ENCODE measurements at regions not wholly inside any gene's neighbourhood (a gene's known extent, or its start where the extent isn't known, plus 50 kb on each side); places are given as distances from the start of the nearest gene placed in this dataset.

DNA sequence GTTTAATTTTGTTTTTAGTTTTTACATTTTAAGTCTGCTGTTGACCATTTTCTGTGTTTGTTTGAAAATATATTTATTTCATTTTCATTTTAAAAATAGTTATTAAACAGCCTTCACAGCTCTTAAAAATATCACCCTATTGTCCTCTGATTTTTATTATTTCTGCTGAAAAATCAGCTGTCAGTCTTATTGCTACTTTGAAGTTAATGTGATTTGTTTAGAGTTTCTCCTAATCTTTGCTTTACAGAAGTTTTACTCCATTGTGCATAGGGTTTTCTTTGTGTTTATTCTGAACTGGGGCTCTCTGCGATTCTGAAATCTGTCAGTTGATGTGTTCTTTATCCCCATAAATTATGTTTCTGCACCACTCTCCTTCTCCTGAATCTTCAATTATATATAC, 486.3 kb downstream of the SOX5 start:
- in situ Hi-C loops (cut with HindIII; ENCODE audit: low sequenced_read_pairs), result no loop called here
- no peak for DNase-seq (ENCODE audit: low read depth, low spot score)
- TF ChIP-seq, protein P1, sequence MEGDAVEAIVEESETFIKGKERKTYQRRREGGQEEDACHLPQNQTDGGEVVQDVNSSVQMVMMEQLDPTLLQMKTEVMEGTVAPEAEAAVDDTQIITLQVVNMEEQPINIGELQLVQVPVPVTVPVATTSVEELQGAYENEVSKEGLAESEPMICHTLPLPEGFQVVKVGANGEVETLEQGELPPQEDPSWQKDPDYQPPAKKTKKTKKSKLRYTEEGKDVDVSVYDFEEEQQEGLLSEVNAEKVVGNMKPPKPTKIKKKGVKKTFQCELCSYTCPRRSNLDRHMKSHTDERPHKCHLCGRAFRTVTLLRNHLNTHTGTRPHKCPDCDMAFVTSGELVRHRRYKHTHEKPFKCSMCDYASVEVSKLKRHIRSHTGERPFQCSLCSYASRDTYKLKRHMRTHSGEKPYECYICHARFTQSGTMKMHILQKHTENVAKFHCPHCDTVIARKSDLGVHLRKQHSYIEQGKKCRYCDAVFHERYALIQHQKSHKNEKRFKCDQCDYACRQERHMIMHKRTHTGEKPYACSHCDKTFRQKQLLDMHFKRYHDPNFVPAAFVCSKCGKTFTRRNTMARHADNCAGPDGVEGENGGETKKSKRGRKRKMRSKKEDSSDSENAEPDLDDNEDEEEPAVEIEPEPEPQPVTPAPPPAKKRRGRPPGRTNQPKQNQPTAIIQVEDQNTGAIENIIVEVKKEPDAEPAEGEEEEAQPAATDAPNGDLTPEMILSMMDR (IDR thresholded peaks at IDR 0.05; ENCODE audit: low read depth, low read length), result no peak

DNA sequence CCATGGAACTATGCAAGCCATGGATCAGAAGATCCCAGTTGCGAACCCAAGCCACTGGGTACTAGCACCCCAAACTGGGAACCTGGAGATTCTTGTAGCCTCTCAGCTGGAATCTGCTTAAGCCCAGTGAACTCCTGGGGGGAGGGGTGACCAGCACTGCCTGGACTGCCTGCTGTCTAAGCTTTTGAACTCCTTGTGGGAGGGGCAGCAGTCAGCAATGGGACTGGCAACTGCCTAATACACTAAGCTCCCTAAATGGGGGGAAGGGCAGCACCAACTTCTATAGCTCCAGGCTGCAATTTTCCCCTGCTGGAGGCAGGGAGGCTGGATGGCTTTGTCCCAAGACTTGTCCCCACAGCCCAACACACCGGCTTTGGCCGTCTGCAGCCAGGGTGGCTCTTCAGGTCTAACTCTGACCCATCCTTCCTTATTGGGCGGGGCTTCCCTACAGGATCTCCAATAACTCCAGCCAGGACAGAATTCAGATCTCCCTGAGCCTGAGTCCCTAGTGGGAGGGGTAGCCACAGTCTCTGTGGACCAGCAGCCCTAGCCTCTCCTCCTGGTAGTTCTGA, 485.1 kb downstream of the SOX5 start:
- TF ChIP-seq, protein P1 (IDR thresholded peaks at IDR 0.05; ENCODE audit: low read depth, low read length), result no peak
- H3K4me3 ChIP-seq (ENCODE audit: low read depth, low read length), result no peak overlapping the region
- DNase-seq (ENCODE audit: low read depth, low spot score), result no peak
- in situ Hi-C loops (cut with HindIII; ENCODE audit: low sequenced_read_pairs), result no loop called here

More for the DNA sequence above, 486.3 kb downstream of the SOX5 start:
- no peak overlapping the region for H3K4me3 ChIP-seq (ENCODE audit: low read depth, low read length)

DNA sequence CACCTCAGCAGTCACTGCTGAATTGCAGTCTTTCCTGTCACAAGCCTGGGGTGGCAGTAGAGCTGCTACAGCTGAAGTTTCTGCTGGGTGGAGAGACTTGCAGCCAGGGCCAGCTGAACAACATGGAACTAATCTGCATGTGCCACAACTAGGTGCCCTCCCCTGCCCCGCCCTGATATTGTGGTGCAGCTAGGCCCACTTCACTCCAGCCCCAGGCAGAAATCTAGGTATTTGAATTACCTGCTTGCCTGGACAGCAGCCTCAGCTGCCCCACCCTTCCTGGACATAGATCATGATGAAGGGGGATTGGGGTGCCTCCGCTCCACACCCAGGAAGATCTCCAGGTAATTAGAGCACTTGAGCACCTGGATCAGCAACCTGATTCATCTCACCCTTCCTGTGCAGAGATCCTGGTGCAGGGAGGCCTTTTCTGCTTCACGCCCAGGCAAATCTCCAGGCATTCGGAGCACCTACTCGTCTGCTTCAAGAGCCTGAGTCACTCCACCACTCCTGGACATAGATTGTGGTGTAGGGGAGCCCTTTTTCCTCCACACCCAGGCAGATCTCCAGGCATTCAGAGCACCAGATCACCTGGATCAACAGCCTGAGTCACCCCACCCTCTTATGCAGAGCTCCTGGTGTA, 477.0 kb downstream of the SOX5 start:
- in situ Hi-C loops (cut with HindIII; ENCODE audit: low sequenced_read_pairs), result no loop called here
- H3K4me3 ChIP-seq (ENCODE audit: low read depth, low read length), result no peak overlapping the region
- TF ChIP-seq, protein P1 (IDR thresholded peaks at IDR 0.05; ENCODE audit: low read depth, low read length), result no peak
- no peak for DNase-seq (ENCODE audit: low read depth, low spot score)

DNA sequence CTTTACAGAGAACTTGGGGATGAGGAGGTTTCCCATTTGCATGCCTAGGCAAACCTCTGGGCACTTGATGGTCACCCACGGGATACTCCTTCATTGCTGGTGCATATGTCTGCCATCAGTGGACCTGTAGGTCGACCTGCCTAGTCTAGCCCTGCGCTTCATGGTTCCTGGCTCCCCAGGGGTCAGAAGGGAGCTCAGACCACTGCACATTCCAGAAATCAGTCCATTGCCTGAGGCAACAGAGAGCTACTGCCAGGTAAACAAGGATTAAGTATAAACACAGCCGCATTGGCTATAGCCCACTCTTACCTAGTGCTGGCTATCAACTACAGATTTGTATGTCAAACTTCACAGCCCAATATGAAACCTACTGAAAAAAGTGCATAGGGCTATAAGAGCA, 476.4 kb downstream of the SOX5 start:
- TF ChIP-seq, protein P1 (IDR thresholded peaks at IDR 0.05; ENCODE audit: low read depth, low read length), result no peak
- in situ Hi-C loops (cut with HindIII; ENCODE audit: low sequenced_read_pairs), result no loop called here

DNA sequence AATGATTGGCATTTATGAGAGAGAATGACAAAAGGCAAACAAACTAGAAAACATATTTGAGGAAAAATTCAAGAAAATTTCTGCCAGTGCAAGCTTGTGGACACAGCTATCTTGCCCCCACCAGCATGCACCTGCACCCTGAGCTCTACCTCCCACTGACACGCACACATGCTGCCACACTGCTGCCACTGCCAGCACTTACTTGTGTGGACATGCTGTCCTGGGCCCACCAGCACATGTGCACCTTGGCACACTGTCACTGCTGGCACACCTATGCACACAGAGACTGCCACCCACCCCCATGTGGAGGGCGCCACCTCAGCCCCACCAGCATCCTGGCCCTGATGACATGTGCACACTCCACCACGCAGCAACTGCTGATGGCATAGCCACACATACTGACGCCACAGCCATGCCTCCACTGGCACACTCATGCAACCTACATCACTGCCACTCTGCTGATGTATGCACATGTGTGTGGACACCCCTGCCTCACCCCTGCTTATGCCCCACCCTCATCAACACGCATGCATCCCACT, 475.0 kb downstream of the SOX5 start:
- no peak overlapping the region for H3K4me3 ChIP-seq (ENCODE audit: low read depth, low read length)
- no peak for DNase-seq (ENCODE audit: low read depth, low spot score)
- TF ChIP-seq, protein P1 (IDR thresholded peaks at IDR 0.05; ENCODE audit: low read depth, low read length), result no peak
- in situ Hi-C loops (cut with HindIII; ENCODE audit: low sequenced_read_pairs), result no loop called here

More for the DNA sequence above, 476.4 kb downstream of the SOX5 start:
- DNase-seq (ENCODE audit: low read depth, low spot score), result no peak
- no peak overlapping the region for H3K4me3 ChIP-seq (ENCODE audit: low read depth, low read length)
